Liver (tissue), 3 donors: ENCODE measurements at regions not wholly inside any gene's neighbourhood (a gene's known extent, or its start where the extent isn't known, plus 50 kb on each side); places are given as distances from the start of the nearest gene placed in this dataset.

Experiments
- CTCF ChIP-seq: fragments of 150-350 bp; IDR thresholded peaks from 2 replicates; pipeline ENCODE4 v1.5.1; 2017; ENCODE audit warnings: improper control_type of control experiment, low read depth, low read length; ENCODE audit not compliant: missing input control
- MAX ChIP-seq: IDR thresholded peaks from 2 replicates; pipeline ENCODE4 v1.6.1; 2016; ENCODE audit warnings: antibody characterized with exemption
- RAD21 ChIP-seq, 2 donors: IDR thresholded peaks; 2 replicates each; pipeline ENCODE4 v1.6.1; 2016; ENCODE audit warnings: antibody characterized with exemption in 2 of 2, mild to moderate bottlenecking in 2 of 2
- REST ChIP-seq: IDR thresholded peaks from 2 replicates; pipeline ENCODE4 v1.6.1; 2016; ENCODE audit warnings: antibody characterized with exemption, mild to moderate bottlenecking
- SP1 ChIP-seq: IDR thresholded peaks from 2 replicates; pipeline ENCODE4 v1.6.1; 2018; ENCODE audit warnings: antibody characterized with exemption, mild to moderate bottlenecking
- TAF1 ChIP-seq: conservative IDR thresholded peaks from 2 replicates; pipeline ENCODE4 v1.6.1; 2016; ENCODE audit warnings: antibody characterized with exemption, mild to moderate bottlenecking
- YY1 ChIP-seq: IDR thresholded peaks from 2 replicates; pipeline ENCODE4 v1.6.1; 2016; ENCODE audit warnings: antibody characterized with exemption, mild to moderate bottlenecking
- donor health status: healthy.
- donor health status: healthy.

GRCh38 chr10:3340127-3340730 lies 167.6 kb upstream of the PITRM1 start:
- TF ChIP-seq CTCF (no peak), MAX (no peak), REST (no peak), RAD21 (IDR thresholded peaks at IDR 0.05) (no peak), YY1 (no peak), SP1 (no peak), TAF1 (no peak)
